ENCODE measurements at regions not wholly inside any gene's neighbourhood (a gene's known extent, or its start where the extent isn't known, plus 50 kb on each side); places are given as distances from the start of the nearest gene placed in this dataset.
"Not testable (repeated sequence)": the region's sequence is repeated elsewhere in the genome, so short reads cannot be mapped to it uniquely, and the experiment has no call there.

DNA sequence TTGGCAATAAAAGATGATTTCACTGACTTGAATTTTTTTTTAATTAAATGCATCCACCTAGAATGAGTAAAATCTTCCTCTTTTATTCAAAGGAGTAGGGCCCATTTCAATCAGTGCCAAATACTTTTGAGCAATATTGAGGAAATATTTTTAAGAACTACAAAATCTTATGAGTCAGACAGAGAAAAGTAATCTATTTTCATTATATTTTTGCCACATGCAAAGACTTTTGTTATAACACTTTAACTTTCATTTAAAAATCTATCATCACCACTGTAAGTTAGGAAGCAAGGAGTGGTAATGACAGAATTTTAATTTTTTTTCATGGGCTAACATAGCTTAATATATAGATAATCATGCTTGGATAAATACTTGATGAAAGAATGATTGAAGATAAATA is 345.2 kb upstream of the KITLG start:
- DNase-seq: no peak

DNA sequence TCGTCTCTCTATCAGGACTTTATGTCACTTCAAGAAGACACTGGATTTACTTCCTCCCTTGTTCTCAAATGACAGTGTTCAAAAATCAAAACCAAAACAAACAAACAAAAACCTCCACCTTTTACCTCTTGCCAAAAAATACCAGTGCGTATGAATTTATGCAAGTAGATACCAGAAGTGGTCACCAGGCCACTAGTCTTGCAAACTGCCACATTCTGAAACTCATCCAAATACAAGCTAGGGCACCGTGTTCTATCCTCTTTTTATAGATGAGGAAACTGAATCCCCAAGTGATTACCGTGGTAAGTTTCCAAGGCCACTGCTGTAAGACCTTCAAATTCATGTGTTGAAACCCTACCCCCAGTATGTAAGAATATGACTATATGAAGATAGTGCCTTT is 343.9 kb upstream of the KITLG start:
- DNase-seq: no peak

DNA sequence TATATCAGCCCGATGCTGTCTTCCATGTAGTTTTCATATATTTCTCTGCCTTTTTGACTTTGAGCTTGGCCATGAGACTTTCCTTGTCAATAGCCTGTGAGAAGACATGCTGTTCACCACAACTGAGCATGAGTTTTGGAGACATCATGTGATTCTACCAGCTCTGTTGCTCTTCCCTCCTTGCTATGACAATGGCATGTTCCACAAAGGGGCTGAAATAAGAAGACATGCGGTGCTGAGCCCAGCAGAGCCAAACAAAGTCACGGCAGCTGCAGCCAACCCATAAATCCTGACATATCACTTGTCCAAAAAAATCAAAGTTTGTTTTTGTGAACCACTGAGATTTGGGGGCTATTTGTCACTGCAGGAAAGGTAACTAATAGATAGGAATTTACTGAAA is 343.4 kb upstream of the KITLG start:
- no peak for DNase-seq

DNA sequence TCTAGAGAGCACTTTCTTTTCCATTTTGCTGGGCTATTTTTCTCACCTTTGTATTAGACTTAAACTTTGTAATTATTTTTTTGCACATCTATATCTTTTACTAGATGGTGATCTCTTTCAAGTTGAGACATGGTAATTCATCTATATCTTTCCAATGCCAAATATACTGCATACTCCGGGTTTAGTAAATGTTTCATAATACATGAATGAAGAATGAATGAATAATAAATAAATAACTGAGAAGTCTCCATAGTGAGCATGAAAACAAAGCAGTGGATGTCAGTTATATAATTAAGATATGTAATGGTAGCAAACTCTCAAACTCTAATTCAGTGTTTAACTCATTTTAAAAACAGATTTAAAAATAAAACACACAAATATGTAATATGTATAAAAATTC is 342.5 kb upstream of the KITLG start:
- DNase-seq: no peak

DNA sequence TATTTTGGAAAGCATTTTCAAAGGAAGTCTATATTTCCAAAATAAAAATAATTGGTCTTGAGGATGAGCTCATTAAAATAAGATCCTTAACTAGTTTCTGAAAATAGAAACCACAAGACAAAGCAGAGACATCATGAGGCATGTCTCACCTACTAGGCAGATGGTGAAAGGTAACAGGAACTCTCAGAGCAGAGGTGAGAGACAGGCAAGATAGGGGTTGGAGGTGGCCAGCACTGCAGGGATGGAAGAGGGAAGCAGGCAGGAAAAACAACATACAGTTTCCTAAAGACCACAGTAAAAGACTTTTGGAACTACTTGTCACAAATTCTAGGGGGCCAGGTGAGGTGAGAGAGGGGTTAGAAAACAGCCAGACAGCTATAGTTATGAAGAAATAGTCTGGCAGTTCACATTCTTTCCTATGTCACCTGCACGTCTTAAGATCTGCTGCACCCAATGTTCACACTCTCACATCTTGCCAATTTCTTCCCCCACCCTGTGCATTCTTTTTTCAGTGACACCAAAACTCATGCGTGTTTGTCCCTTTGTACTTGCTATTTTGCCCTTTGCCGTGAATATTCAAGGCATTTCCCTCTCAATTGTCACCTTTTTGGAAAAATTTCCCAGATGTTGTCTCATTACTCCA is 341.7 kb upstream of the KITLG start:
- no peak for DNase-seq

DNA sequence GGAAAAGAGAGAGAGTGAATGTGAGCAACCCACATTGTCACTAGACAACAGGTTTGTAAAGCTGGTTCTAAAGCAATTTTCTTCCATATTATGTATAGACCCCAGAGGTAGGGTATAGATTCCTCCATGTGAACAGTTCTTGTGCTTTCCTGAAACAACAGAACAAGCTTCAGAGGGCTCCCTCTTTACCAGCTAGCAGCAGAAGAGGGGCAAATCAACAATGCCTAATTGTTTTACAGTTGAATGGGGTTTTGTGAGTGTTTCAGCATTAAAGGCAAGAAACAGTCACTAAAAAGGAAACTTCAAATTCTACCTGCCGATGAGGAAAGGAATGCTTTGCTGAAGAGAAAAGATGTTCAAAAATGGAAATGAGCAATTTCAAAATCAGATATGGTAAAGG is 341.2 kb upstream of the KITLG start:
- DNase-seq: no peak

DNA sequence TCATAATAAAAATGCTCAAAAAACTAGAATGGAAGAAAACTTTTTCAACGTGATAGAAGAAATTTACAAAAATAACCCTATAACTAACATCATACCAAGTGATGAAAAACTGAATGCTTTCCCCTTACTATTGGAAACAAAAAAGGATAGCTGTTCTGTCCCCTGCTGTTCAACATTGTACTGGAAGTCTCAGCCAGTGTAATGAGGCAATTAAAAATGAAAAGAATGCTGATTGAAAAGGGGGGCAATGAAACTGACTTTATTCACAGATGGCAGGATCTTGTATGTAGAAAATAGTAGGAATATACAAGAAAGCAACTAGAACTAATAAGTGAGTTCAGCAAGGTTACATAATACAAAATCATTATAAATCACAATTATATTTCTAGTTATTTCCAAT is 337.9 kb upstream of the KITLG start:
- no peak for DNase-seq

DNA sequence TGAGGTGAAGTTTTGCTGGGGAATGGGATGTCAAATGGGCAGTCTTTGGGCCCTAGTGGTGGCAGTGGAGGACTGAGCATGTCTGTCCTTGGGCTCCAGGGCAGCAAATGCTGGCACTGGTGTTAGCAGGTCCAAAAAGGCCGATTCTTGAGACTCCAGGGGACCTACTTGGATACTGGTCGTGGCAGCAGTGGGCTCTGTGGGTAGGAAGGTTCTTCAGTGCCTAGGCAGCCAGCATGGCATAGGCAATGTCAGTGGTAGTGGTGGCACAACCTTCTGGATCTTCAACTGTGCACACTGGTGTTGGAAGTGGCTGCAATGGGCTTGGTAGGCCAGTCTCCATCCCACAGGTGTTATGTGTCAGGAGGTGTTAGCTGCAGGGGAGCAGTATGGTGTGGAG is 334.7 kb upstream of the KITLG start:
- DNase-seq: no peak

DNA sequence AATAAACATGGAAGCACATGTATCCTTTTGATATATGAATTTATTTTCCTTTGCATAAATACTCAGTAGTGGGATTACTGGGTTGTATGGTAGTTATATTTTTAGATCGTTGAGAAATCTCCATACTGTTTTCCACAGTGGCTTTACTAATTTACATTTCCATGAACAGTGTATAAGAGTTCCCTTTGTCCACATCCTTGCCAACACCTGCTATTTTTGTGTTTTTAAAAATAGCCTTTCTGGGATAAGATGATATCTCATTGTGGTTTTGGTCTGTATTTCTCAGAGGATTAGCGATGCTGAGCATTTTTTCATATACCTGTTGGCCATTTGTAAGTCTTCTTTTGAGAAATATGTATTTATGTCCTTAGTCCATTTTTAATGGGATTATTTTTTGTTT is 329.2 kb upstream of the KITLG start:
- DNase-seq: no peak

DNA sequence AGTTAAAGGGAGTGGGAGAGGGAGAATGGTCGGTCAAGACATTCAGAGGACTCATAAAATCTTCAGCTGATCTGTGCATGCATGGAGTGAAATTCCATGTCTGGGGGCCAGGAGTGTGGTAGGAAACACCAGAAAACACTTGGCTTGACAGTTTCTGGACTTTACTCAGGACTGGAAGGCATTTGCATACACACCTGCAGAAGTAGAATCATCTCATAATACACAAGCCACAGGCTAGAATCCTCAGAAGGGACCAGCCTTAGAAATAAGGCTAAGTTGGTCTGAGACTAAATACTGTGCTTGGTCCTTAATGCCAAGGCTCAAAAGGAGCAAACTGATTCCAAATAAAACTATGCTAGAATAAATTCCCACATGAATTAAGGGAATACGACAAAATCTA is 328.1 kb upstream of the KITLG start:
- DNase-seq: no peak

DNA sequence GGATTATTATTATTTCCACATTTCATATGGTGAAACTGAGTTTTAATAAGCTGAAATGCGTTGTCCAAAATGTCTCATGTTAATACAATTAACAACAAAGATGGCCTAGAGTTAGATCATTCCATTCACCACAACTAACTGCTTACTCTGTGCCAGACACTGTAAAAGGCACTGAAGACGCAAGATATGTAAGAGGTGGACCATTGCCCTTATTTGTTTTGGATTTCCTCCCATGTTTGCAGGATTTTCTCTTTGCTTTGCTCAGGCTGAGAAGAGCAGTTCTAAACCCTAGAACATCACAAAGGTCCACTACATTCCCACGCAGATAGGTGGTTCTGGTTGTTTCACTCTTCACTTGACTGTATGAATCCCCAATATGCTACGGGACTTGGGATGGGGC is 324.4 kb upstream of the KITLG start:
- DNase-seq: no peak

DNA sequence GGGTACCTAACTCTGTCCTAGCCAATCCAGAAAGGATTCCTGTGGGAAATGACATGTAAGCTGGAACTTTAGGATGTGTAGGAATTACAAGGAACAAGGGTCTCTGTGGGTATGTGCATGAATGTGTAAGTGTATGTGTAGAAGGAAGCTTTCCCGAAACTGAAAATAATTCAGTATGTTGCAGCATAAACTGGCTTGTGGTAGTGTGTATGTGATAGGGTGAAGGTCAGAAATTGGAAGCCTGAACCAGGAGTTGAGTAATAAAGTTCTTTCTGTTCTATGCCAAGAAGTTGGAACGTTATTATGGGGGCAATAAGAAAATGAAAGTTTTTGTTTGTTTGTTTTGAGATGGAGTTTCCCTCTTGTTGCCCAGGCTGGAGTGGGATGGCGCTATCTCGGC is 323.1 kb upstream of the KITLG start:
- DNase-seq: no peak

DNA sequence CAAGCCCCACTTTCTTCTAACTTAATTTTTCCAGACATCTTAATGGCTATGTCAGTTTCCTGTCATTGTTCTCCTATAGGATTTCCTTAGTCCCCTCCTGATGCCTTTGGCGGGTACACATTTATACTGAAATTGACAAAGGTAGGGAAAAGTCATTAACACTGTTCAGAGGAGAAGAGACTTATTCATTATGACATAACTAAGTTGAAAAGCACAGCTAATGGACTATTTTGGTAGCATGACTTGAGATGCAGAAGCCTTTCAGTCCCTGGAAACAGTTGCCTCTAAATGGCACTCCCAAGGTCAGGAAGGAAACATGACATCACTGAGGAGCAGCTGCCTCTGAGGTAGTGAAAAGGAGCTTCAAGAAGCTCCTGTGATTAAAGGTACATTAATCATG is 317.5 kb upstream of the KITLG start:
- no peak for DNase-seq

DNA sequence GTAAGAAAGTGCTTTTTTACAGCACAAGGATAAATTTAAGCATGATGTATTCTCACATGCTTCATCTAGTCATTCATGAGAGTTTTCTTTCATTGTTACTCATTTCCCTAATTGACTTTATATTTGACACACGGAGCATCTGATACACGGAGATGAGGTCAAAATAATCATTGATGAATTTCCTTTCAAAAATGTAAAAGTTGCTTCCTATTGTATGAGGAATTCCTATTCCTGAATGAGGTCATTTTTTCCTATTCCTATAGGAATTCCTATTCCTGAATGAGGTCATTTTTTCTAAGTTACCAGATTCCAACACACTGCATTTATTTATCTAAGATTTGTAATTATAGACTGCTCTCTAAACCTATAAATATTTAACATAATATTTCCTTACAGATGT is 316.7 kb upstream of the KITLG start:
- no peak for DNase-seq

DNA sequence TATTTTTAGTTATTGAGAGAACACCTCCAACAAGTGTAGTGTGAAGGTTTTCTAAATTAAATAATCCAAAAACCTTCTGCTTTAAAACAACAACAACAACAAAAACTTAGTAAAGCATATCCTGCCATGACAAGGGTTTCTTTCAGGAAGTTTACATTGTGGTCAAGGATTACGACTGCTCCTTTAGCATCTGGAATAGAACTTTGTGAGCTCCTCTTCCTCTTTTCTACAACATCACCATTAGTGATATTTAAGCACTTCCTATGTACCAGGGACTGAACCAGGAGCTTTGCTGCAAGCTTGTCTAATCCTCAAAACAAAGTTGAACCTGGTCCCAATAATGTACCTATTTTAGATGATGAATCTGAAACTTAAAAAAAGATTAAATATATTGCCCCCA is 315.4 kb upstream of the KITLG start:
- no peak for DNase-seq

DNA sequence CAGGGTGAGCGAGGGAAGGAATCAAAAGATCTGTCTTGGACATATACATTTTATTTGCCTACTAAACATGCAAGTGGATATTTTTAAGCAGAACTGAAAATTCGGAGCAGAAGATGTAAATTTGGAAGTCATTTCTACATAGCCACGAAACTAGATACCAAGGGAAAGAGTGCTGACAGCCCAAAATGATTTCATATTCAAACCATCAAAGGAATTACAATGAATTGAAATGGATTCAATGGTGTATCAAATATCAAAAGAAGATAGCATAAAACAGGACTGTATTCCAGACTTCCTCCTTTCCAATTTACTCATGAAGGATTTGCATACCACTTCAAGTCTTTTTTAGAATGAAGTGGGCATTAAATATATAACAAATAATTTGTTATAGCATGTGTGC is 313.5 kb upstream of the KITLG start:
- no peak for DNase-seq

DNA sequence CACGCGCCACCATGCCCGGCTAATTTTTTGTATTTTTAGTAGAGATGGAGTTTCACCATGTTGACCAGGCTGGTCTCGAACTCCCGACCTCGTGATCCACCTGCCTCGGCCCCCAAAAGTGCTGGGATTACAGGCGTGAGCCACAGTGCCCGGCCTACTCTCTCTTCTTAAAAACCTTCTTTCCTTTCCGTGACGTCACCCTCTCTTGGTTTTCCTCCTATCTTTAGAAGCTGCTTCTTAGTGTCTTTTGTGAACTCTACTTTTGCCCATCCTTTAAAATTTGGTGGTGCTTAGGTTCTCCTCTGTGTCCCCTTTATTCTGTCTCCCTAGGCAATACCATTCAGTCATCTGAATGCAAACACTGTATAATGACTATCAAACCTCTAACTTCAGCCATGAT is 311.2 kb upstream of the KITLG start:
- DNase-seq: not testable (repeated sequence)

DNA sequence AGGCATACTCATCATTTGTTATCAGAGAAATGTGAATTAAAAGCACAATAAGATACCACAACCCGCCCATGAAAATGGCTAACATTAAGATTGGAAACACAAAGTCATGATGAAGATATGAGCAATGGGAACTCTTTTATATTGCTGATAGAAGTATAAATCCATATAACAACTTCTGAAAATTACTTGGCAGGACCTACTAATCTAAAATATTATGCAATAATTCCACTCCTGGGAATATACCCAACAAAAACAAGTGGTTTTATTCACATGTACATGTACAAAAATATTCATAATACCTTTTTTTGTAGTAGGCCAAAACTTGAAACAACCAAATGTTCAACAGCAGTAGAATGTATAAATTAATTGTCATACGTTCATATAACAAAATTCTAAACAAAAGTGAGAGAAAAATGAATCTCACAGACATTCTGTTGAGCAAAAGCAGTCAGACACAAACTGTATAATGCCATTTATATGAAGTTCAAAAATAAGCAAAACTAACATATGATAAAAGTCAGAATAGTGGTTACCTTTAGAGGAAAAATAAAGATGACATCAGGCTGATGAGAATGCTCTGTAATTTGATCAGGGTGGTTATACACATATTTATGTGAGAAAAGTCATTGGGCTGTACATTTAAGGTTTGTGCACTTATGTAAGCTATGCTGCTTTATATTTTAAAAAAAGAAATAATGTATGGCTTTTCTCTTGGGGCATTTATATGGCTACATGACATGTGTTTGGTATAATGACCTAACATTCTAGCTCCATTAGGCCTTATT is 309.2 kb upstream of the KITLG start:
- DNase-seq: no peak

DNA sequence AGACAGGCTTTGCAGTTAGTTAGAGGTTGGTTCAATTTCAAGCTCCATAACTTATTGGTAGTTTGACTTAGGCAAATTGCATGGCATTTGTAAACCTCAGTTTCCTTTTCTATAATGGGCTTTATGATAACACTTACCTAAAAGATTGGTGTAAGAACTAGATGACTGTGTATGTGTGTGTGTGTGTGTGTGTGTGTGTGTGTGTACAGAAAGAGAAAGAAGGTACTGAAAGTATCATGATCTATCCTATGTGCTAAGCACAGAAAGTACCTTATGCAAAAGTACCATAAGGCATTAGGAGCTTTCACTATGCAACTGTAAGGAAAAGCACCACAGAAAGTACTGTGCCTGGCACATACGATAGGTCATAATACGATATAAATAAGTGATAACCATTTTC is 304.3 kb upstream of the KITLG start:
- DNase-seq: no peak

DNA sequence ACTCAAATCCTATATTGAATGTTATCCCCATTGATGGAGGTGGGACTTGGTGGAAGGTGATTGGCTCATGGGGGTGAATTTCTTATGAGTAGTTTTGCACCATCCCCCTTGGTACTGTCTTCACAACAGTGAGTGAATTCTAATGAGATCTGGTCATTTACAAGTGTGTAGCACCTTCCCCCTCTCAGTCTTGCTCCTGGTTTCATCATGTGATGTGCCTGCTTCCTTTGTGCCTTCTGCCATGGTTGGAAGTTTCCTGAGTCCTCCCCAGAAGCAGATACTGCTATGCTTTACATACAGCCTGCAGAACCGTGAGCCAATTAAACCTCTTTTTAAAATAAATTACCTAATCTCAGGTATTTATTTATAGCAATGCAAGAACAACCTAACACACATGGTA is 302.4 kb upstream of the KITLG start:
- no peak for DNase-seq

DNA sequence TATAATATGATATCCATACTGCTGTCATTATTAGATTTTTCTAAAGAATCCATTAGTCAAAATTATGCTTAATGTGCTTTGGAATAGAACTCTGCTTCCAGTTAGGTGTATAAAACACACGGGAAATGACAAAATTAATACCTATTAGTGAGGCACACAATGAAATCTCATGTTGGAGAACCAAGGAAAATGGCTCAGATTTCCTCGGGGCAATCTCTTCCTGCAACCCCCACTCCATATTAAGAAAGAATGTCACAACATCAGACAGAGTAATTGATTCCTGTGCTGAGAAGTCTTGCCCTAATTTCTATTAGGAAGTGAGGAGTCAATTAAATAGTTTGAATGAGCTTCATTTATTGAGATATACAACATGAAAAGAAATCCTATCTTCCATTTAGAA is 299.8 kb upstream of the KITLG start:
- no peak for DNase-seq

DNA sequence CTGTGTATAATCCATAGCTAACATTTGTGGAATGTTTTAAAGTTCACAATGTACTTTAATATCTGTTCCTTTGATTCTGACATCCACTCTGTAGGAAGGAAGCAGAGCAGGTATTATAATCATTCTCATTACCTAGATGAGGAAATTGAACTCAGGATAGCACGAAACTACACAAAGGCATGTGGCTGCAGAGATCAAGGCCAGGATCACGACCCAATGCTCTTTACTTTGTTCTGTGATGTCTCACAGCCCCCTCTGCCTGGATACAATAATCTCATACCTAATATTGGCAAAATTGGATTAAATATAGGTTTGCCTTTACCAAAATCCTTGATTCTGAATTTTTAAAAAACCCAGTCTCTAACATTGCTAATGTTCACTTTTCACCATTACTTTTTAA is 298.0 kb upstream of the KITLG start:
- no peak for DNase-seq

DNA sequence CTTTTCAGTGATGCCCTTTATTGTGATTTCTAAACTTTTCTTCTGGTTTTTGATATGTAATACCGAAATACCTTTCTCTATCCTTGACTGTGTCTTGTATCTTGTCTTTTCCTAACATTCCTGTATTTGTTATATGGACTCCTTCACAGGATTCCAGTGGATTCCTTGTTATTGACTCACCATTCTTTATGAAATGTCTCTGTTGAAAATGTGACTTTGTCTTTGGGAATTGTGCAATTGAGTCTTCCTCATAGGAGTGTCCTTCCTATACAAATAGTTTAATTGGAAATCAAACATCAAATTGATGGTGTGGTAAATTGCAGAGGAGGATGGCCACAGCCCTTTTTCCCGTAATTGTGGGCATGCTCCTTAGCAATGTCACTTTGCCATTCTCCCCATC is 296.6 kb upstream of the KITLG start:
- no peak for DNase-seq

DNA sequence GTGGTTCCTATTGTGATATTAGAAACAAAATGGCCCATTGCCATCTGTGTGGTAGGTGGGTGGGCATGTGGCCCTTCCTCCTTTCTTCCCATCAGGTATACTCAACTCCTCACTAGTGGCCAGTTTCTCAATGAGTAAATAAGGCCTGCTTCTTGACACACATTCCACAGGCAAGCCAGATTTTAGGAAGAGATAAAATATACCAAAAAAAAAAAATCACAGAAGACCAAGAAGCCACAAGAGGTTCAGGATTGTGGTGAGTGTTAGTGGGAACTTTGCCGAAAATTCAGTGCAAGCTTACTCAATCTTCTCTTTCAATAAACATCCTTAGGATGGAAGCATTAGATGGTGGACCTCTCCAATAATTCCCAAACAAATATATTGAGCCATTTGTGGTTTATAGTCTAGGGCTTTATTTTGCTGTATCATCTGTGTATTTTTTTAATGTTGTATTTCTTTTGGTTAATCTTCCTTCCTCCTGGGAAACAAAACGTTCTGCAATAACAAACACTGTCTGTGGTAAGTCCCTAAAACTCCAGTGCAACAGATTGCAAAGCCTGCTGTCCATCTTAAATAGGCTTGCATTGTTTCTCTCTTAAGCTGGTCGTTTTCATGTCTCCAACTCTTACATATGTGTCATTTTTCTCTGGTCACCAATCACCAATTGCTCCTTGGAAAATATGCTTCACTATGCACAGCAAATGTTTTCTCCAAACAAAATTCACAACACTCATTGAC is 289.9 kb upstream of the KITLG start:
- DNase-seq: no peak
